Hematopoietic multipotent progenitor cell treated with erythropoietin and hydrocortisone succinate and interleukin-3 and kit ligand, for 4 days (in vitro differentiated cells): ENCODE measurements at regions not wholly inside any gene's neighbourhood (a gene's known extent, or its start where the extent isn't known, plus 50 kb on each side); places are given as distances from the start of the nearest gene placed in this dataset.
"Not testable (repeated sequence)": the region's sequence is repeated elsewhere in the genome, so short reads cannot be mapped to it uniquely, and the experiment has no call there.

Experiments used
- DNase-seq: peaks from one replicate; pipeline ENCODE4 v3.0.0-alpha.2; 2015

- no peak for DNase-seq
These were observed 88.9 kb downstream of the MOGAT1 start for GRCh38 chr2:222760301-222760897.

- no peak for DNase-seq
These were observed 90.4 kb downstream of the MOGAT1 start for GRCh38 chr2:222761888-222762287.

GRCh38 chr2:222762342-222762741, 90.9 kb downstream of the MOGAT1 start:
- DNase-seq, result no peak

GRCh38 chr2:222765883-222766282, 94.4 kb downstream of the MOGAT1 start:
- DNase-seq, result not testable (repeated sequence)

- DNase-seq, result not testable (repeated sequence)
These were observed 92.8 kb upstream of the ACSL3 start for GRCh38 chr2:222768019-222768418.

GRCh38 chr2:222769446-222769845, 91.4 kb upstream of the ACSL3 start:
- DNase-seq, result no peak

GRCh38 chr2:222769941-222770340, 90.9 kb upstream of the ACSL3 start:
- DNase-seq, result no peak

- no peak for DNase-seq
These were observed 89.0 kb upstream of the ACSL3 start for GRCh38 chr2:222771832-222772231.

- DNase-seq, result no peak
These were observed 85.9 kb upstream of the ACSL3 start for GRCh38 chr2:222774941-222775340.

GRCh38 chr2:222776792-222777191, 84.0 kb upstream of the ACSL3 start:
- DNase-seq, result no peak

- no peak for DNase-seq
These were observed 82.4 kb upstream of the ACSL3 start for GRCh38 chr2:222778400-222778799.

- no peak for DNase-seq
These were observed 81.5 kb upstream of the ACSL3 start for GRCh38 chr2:222779145-222779832.

GRCh38 chr2:222780051-222780450, 80.8 kb upstream of the ACSL3 start:
- DNase-seq, result no peak

- DNase-seq, result no peak
These were observed 78.6 kb upstream of the ACSL3 start for GRCh38 chr2:222782201-222782730.

GRCh38 chr2:222783592-222783991, 77.2 kb upstream of the ACSL3 start:
- DNase-seq, result no peak

GRCh38 chr2:222790932-222791331, 69.9 kb upstream of the ACSL3 start:
- DNase-seq, result no peak

- peak; percentile 38 for DNase-seq
These were observed 68.7 kb upstream of the ACSL3 start for GRCh38 chr2:222792001-222792611.

- no peak for DNase-seq
These were observed 66.0 kb upstream of the ACSL3 start for GRCh38 chr2:222794585-222795449.

- DNase-seq, result no peak
These were observed 65.1 kb upstream of the ACSL3 start for GRCh38 chr2:222795450-222796357.

- no peak for DNase-seq
These were observed 64.3 kb upstream of the ACSL3 start for GRCh38 chr2:222796413-222797103.

- peak; percentile 67 for DNase-seq
These were observed 63.6 kb upstream of the ACSL3 start for GRCh38 chr2:222797261-222797660.
